Liver (tissue), 8 donors: ENCODE measurements at regions not wholly inside any gene's neighbourhood (a gene's known extent, or its start where the extent isn't known, plus 50 kb on each side); places are given as distances from the start of the nearest gene placed in this dataset.

Experiments used
- DNase-seq: peaks from one replicate; pipeline ENCODE4 v3.0.0-alpha.2; 2017; ENCODE audit warnings: low spot score
- H3K27ac ChIP-seq, 2 donors: one replicate each; pipeline ENCODE4 v1.7.0; 2013; ENCODE audit warnings: inconsistent platforms in 2 of 2, low read length in 2 of 2, control low read depth in 1 of 2, low read depth in 1 of 2, mild to moderate bottlenecking in 1 of 2
- H3K27me3 ChIP-seq, 4 donors: one replicate each; pipeline versions ENCODE4 v1.6.1 to v1.7.0; 2013; ENCODE audit warnings: low read length in 3 of 4, inconsistent platforms in 1 of 4, mild to moderate bottlenecking in 1 of 4, moderate library complexity in 1 of 4; ENCODE audit not compliant: control insufficient read depth in 4 of 4, insufficient read depth in 4 of 4
- H3K36me3 ChIP-seq, 4 donors: one replicate each; pipeline versions ENCODE4 v1.6.1 to v1.7.0; 2013; ENCODE audit warnings: low read length in 3 of 4, mild to moderate bottlenecking in 3 of 4, low read depth in 1 of 4, moderate library complexity in 1 of 4; ENCODE audit not compliant: control insufficient read depth in 4 of 4, insufficient read depth in 3 of 4
- H3K4me1 ChIP-seq, 4 donors: one replicate each; pipeline versions ENCODE4 v1.6.1 to v1.7.0; 2013; ENCODE audit warnings: low read length in 3 of 4, mild to moderate bottlenecking in 3 of 4, moderate library complexity in 1 of 4; ENCODE audit not compliant: control insufficient read depth in 4 of 4, insufficient read depth in 4 of 4
- H3K4me3 ChIP-seq, 3 donors: one replicate each; pipeline versions ENCODE4 v1.6.1 to v1.7.0; 2013; ENCODE audit warnings: low read length in 3 of 3, control low read depth in 1 of 3, low read depth in 1 of 3, mild to moderate bottlenecking in 1 of 3
- H3K9ac ChIP-seq, 2 donors: one replicate each; pipeline ENCODE4 v1.7.0; 2013; ENCODE audit warnings: low read length in 2 of 2, mild to moderate bottlenecking in 2 of 2, moderate library complexity in 2 of 2, control low read depth in 1 of 2, low read depth in 1 of 2
- H3K9me3 ChIP-seq, 4 donors: one replicate each; pipeline versions ENCODE4 v1.6.1 to v1.7.0; 2013; ENCODE audit warnings: low read length in 3 of 4; ENCODE audit not compliant: control insufficient read depth in 4 of 4
- EGR1 ChIP-seq, 2 donors: IDR thresholded peaks; 2 replicates each; pipeline ENCODE4 v1.6.1; 2016 to 2018; ENCODE audit warnings: antibody characterized with exemption in 2 of 2, low read depth in 2 of 2
- FOXA1 ChIP-seq: IDR thresholded peaks from 2 replicates; pipeline ENCODE4 v1.6.1; 2016; ENCODE audit warnings: antibody characterized with exemption
- GABPA ChIP-seq, 2 donors: IDR thresholded peaks in 1 of 2; conservative IDR thresholded peaks in 1 of 2; 2 replicates each; pipeline ENCODE4 v1.6.1; 2016; ENCODE audit warnings: antibody characterized with exemption in 2 of 2, mild to moderate bottlenecking in 1 of 2, moderate library complexity in 1 of 2
- HNF4A ChIP-seq, 2 donors: conservative IDR thresholded peaks; 2 replicates each; pipeline ENCODE4 v1.6.1; 2016; ENCODE audit warnings: antibody characterized with exemption in 2 of 2, mild to moderate bottlenecking in 2 of 2
- HNF4G ChIP-seq: IDR thresholded peaks from 2 replicates; pipeline ENCODE4 v1.6.1; 2016; ENCODE audit warnings: antibody characterized with exemption
- JUND ChIP-seq, 2 donors: IDR thresholded peaks; 2 replicates each; pipeline ENCODE4 v1.6.1; 2016; ENCODE audit warnings: antibody characterized with exemption in 2 of 2
- NR2F2 ChIP-seq: IDR thresholded peaks from 2 replicates; pipeline ENCODE4 v1.6.1; 2016; ENCODE audit warnings: antibody characterized with exemption
- RXRA ChIP-seq, 2 donors: IDR thresholded peaks; 2 replicates each; pipeline ENCODE4 v1.6.1; 2017 to 2018; ENCODE audit warnings: antibody characterized with exemption in 2 of 2, mild to moderate bottlenecking in 1 of 2
- SP1 ChIP-seq: IDR thresholded peaks from 2 replicates; pipeline ENCODE4 v1.6.1; 2018; ENCODE audit warnings: antibody characterized with exemption, mild to moderate bottlenecking
- TAF1 ChIP-seq: conservative IDR thresholded peaks from 2 replicates; pipeline ENCODE4 v1.6.1; 2016; ENCODE audit warnings: antibody characterized with exemption, mild to moderate bottlenecking
- YY1 ChIP-seq: IDR thresholded peaks from 2 replicates; pipeline ENCODE4 v1.6.1; 2016; ENCODE audit warnings: antibody characterized with exemption, mild to moderate bottlenecking
- WGBS: extraction: QIAGEN DNeasy Blood & Tissue Kit; methylation state at CpG from one replicate; pipeline ENCODE4 v1.1.7; 2013; 5-methylcytosine and 5-hydroxymethylcytosine counted together
- TF ChIP-seq, protein P1 (sequence below): fragments of 150-350 bp; IDR thresholded peaks from 2 replicates; pipeline ENCODE4 v1.5.1; 2017; ENCODE audit warnings: improper control_type of control experiment, low read depth, low read length; ENCODE audit not compliant: missing input control
- TF ChIP-seq, protein P2 (sequence below): IDR thresholded peaks from 2 replicates; pipeline ENCODE4 v1.6.1; 2016; ENCODE audit warnings: antibody characterized with exemption
- TF ChIP-seq, protein P3 (sequence below): IDR thresholded peaks from 2 replicates; pipeline ENCODE4 v1.6.1; 2016; ENCODE audit warnings: antibody characterized with exemption, mild to moderate bottlenecking
- TF ChIP-seq, protein P4 (sequence below): IDR thresholded peaks from 2 replicates; pipeline ENCODE4 v1.6.1; 2016; ENCODE audit warnings: antibody characterized with exemption
- donor health status: healthy.
- donor health status: healthy.
- donor health status: healthy.
- donor health status: healthy.
- donor health status: healthy.

DNA sequence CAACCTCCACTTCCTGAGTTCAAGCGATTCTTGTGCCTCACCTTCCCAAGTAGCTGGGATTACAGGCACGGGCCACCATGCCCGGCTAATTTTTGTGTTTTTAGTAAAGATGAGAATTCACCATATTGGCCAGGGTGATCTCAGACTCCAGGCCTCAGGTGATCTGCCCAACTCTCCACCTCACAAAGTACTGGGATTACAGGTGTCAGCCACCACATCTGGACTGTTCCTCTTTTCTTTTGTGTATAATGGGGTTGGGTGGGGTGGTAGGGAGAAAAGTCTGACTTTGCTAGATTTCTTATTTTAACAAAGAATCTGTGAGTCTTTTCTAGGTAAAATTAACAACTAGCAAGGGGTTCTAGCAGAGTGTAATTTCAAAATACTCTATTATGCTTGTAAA, 92.7 kb upstream of the AMN1 start (continued):
- TF ChIP-seq YY1 (no peak), HNF4G (no peak), RXRA (IDR thresholded peaks at IDR 0.05) (no peak), JUND (IDR thresholded peaks at IDR 0.05) (no peak), SP1 (no peak)

DNA sequence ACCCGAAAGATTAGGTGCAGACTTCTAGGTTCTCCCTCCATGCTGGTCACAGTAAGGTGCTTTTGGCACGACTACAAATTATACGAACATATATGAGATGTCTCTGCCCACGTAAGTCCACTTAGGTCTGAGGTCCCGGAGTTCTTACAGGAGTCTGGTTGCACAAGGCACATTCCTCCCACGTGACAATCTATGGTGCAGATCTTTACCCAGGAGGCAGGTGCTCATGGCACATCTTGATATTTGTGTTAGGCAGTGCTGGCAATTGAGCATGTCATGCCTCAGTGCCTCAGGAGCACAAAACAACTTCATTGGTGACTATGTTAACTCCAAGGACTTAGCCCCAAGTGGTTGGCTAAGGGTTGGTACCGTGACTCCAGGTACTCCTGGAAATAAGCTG, 92.0 kb upstream of the AMN1 start:
- no peak for TF ChIP-seq RXRA (IDR thresholded peaks at IDR 0.05)
- TF ChIP-seq, protein P1, sequence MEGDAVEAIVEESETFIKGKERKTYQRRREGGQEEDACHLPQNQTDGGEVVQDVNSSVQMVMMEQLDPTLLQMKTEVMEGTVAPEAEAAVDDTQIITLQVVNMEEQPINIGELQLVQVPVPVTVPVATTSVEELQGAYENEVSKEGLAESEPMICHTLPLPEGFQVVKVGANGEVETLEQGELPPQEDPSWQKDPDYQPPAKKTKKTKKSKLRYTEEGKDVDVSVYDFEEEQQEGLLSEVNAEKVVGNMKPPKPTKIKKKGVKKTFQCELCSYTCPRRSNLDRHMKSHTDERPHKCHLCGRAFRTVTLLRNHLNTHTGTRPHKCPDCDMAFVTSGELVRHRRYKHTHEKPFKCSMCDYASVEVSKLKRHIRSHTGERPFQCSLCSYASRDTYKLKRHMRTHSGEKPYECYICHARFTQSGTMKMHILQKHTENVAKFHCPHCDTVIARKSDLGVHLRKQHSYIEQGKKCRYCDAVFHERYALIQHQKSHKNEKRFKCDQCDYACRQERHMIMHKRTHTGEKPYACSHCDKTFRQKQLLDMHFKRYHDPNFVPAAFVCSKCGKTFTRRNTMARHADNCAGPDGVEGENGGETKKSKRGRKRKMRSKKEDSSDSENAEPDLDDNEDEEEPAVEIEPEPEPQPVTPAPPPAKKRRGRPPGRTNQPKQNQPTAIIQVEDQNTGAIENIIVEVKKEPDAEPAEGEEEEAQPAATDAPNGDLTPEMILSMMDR: no peak
- TF ChIP-seq, protein P2, sequence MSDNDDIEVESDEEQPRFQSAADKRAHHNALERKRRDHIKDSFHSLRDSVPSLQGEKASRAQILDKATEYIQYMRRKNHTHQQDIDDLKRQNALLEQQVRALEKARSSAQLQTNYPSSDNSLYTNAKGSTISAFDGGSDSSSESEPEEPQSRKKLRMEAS: no peak
- TF ChIP-seq JUND (IDR thresholded peaks at IDR 0.05): no peak
- TF ChIP-seq TAF1: no peak
- TF ChIP-seq YY1: no peak
- no peak for TF ChIP-seq GABPA (IDR thresholded peaks at IDR 0.05 in 1 of 2, conservative IDR thresholded peaks at IDR 0.05 in 1 of 2)
- TF ChIP-seq, protein P3, sequence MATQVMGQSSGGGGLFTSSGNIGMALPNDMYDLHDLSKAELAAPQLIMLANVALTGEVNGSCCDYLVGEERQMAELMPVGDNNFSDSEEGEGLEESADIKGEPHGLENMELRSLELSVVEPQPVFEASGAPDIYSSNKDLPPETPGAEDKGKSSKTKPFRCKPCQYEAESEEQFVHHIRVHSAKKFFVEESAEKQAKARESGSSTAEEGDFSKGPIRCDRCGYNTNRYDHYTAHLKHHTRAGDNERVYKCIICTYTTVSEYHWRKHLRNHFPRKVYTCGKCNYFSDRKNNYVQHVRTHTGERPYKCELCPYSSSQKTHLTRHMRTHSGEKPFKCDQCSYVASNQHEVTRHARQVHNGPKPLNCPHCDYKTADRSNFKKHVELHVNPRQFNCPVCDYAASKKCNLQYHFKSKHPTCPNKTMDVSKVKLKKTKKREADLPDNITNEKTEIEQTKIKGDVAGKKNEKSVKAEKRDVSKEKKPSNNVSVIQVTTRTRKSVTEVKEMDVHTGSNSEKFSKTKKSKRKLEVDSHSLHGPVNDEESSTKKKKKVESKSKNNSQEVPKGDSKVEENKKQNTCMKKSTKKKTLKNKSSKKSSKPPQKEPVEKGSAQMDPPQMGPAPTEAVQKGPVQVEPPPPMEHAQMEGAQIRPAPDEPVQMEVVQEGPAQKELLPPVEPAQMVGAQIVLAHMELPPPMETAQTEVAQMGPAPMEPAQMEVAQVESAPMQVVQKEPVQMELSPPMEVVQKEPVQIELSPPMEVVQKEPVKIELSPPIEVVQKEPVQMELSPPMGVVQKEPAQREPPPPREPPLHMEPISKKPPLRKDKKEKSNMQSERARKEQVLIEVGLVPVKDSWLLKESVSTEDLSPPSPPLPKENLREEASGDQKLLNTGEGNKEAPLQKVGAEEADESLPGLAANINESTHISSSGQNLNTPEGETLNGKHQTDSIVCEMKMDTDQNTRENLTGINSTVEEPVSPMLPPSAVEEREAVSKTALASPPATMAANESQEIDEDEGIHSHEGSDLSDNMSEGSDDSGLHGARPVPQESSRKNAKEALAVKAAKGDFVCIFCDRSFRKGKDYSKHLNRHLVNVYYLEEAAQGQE: no peak
- no peak for TF ChIP-seq EGR1 (IDR thresholded peaks at IDR 0.05; ENCODE audit: low read depth in 2 of 2)
- no peak for TF ChIP-seq FOXA1
- no peak for TF ChIP-seq HNF4A (conservative IDR thresholded peaks at IDR 0.05)
- TF ChIP-seq SP1: no peak
- TF ChIP-seq HNF4G: no peak
- no peak for TF ChIP-seq NR2F2
- H3K9ac ChIP-seq: peak overlapping the region in 1 of 2 donors; percentile 22
- WGBS: 95% methylated on average over 7 of the region's 7 CpGs
- no peak overlapping the region for H3K4me3 ChIP-seq
- DNase-seq: no peak
- H3K27me3 ChIP-seq: no peaks in the 10 kb centered on the region
- H3K36me3 ChIP-seq: no peaks in the 10 kb centered on the region
- peaks cover 0 to 6% (median 2%) of the 10 kb centered on the region in 4 donors for H3K4me1 ChIP-seq
- peaks cover 0 to 4% (median under 1%) of the 10 kb centered on the region in 4 donors for H3K9me3 ChIP-seq
- no peak overlapping the region for H3K27ac ChIP-seq

DNA sequence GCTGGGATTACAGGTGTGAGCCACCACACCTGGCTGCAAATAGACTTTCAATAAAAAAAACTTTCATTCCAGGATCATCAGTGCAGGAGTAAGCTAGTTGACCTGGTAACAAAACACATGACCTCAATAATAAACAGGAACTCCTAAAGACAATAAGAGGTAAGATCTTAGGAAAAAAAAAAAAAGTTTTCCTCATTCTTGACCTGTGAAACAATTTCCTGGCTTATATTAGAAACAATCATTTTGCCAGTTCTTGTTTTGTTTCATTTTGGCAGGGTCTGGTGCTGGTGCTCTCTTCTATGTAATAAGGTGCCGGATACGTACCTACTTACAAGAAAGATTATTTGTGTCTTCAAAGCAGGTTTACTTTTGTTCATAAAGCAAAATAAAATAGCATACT, 90.6 kb upstream of the AMN1 start:
- Histone ChIP-seq H3K4me3 (no peak overlapping the region), H3K27ac (no peak overlapping the region), H3K9ac (no peak overlapping the region), H3K36me3 (no peaks in the 10 kb centered on the region), H3K4me1 (peaks cover 3 to 13% (median 7%) of the 10 kb centered on the region in 4 donors), H3K9me3 (no peaks in the 10 kb centered on the region), H3K27me3 (no peaks in the 10 kb centered on the region)
- 91% methylated on average over 2 of the region's 2 CpGs for WGBS
- DNase-seq: no peak
- TF ChIP-seq, protein P4, sequence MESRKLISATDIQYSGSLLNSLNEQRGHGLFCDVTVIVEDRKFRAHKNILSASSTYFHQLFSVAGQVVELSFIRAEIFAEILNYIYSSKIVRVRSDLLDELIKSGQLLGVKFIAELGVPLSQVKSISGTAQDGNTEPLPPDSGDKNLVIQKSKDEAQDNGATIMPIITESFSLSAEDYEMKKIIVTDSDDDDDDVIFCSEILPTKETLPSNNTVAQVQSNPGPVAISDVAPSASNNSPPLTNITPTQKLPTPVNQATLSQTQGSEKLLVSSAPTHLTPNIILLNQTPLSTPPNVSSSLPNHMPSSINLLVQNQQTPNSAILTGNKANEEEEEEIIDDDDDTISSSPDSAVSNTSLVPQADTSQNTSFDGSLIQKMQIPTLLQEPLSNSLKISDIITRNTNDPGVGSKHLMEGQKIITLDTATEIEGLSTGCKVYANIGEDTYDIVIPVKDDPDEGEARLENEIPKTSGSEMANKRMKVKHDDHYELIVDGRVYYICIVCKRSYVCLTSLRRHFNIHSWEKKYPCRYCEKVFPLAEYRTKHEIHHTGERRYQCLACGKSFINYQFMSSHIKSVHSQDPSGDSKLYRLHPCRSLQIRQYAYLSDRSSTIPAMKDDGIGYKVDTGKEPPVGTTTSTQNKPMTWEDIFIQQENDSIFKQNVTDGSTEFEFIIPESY: no peak
- no peak for TF ChIP-seq GABPA (IDR thresholded peaks at IDR 0.05 in 1 of 2, conservative IDR thresholded peaks at IDR 0.05 in 1 of 2)
- TF ChIP-seq, protein P1: no peak
- TF ChIP-seq, protein P2: no peak
- TF ChIP-seq TAF1: no peak
